ENCODE measurements at regions not wholly inside any gene's neighbourhood (a gene's known extent, or its start where the extent isn't known, plus 50 kb on each side); places are given as distances from the start of the nearest gene placed in this dataset.

GRCh38 chrX:63434206-63434605 lies 83.1 kb upstream of the SPIN4 start:
- TF ChIP-seq CTCF (IDR thresholded peaks at IDR 0.05; ENCODE audit: extremely low read depth, missing control alignments), result no peak
- DNase-seq (ENCODE audit: low spot score), result no peak

- no peak for DNase-seq (ENCODE audit: low spot score)
- no peak for TF ChIP-seq CTCF (IDR thresholded peaks at IDR 0.05; ENCODE audit: extremely low read depth, missing control alignments)
Observed at GRCh38 chrX:63430026-63430425, 78.9 kb upstream of the SPIN4 start.

- no peak for TF ChIP-seq CTCF (IDR thresholded peaks at IDR 0.05; ENCODE audit: extremely low read depth, missing control alignments)
- no peak for DNase-seq (ENCODE audit: low spot score)
Observed at GRCh38 chrX:63428348-63428747, 77.2 kb upstream of the SPIN4 start.

- no peak for TF ChIP-seq CTCF (IDR thresholded peaks at IDR 0.05; ENCODE audit: extremely low read depth, missing control alignments)
- no peak for DNase-seq (ENCODE audit: low spot score)
Observed at GRCh38 chrX:63426519-63426918, 75.4 kb upstream of the SPIN4 start.

- no peak for TF ChIP-seq CTCF (IDR thresholded peaks at IDR 0.05; ENCODE audit: extremely low read depth, missing control alignments)
- DNase-seq (ENCODE audit: low spot score), result no peak
Observed at GRCh38 chrX:63424063-63424462, 72.9 kb upstream of the SPIN4 start.

- TF ChIP-seq CTCF (IDR thresholded peaks at IDR 0.05; ENCODE audit: extremely low read depth, missing control alignments), result no peak
- no peak for DNase-seq (ENCODE audit: low spot score)
Observed at GRCh38 chrX:63421411-63421810, 70.3 kb upstream of the SPIN4 start.

- TF ChIP-seq CTCF (IDR thresholded peaks at IDR 0.05; ENCODE audit: extremely low read depth, missing control alignments), result no peak
- DNase-seq (ENCODE audit: low spot score), result no peak
Observed at GRCh38 chrX:63418211-63418610, 67.1 kb upstream of the SPIN4 start.

Data from GM20000 (cell line).